ENCODE measurements at regions not wholly inside any gene's neighbourhood (a gene's known extent, or its start where the extent isn't known, plus 50 kb on each side); places are given as distances from the start of the nearest gene placed in this dataset.

- FAIRE-seq (no peak), DNase-seq (ENCODE audit: low spot score) (peak; percentile 39), ATAC-seq (peak; percentile 47; the same call in 2 of the 3 replicates)
- BruUV-seq (replicated peaks) = no TSS peak
- Histone ChIP-seq H3K4me1 (ENCODE audit: insufficient read depth, low read length) (peaks cover 14% of the 10 kb centered on the region), H3K36me3 (replicated peaks in 1 of 2; ENCODE audit: control insufficient read depth in 1 of 2, insufficient read depth in 2 of 2, low read length in 2 of 2) (no peaks in the 10 kb centered on the region), H3K4me2 (ENCODE audit: low read depth, low read length) (no peak overlapping the region), H3K27me3 (ENCODE audit: control insufficient read depth in 1 of 2, insufficient read depth in 2 of 2, low read length in 2 of 2) (no peaks in the 10 kb centered on the region), H4K20me1 (ENCODE audit: insufficient read depth, low read length) (no peaks in the 10 kb centered on the region), H3K9ac (ENCODE audit: insufficient read depth, low read depth, low read length) (no peak overlapping the region), H2AFZ (ENCODE audit: low read length) (no peak overlapping the region), H3K79me2 (ENCODE audit: insufficient read depth, low read length) (no peaks in the 10 kb centered on the region), H3K4me3 (replicated peaks in 1 of 3; ENCODE audit: insufficient read depth in 1 of 3, low read depth in 2 of 3, low read length in 3 of 3) (no peak overlapping the region), H3K9me3 (ENCODE audit: low read length) (peaks cover 21% of the 10 kb centered on the region), H3K27ac (ENCODE audit: extremely low read length, insufficient read depth, low read length) (no peak overlapping the region)
- POLR2A ChIA-PET = no interaction called here
- no peak for TF ChIP-seq ZMYM3 (CRISPR knock-in tag; IDR thresholded peaks at IDR 0.05)
- 0 out of 2 replicates have a peak, but pooled peaks have one; percentile 12 for TF ChIP-seq ARID5B (CRISPR knock-in tag; IDR thresholded peaks at IDR 0.05)
- TF ChIP-seq ZNF253 (CRISPR knock-in tag; IDR thresholded peaks at IDR 0.05; ENCODE audit: borderline replicate concordance) = peak; percentile 95
- 0 out of 2 replicates have a peak, but pooled peaks have one; percentile 18 for TF ChIP-seq TCF7 (IDR thresholded peaks at IDR 0.05; ENCODE audit: low read depth)
- TF ChIP-seq SALL1 (CRISPR knock-in tag; IDR thresholded peaks at IDR 0.05) = no peak
- TF ChIP-seq ZNF784 (CRISPR knock-in tag; IDR thresholded peaks at IDR 0.05; ENCODE audit: borderline replicate concordance) = no peak
- no peak for TF ChIP-seq TFAP4 (IDR thresholded peaks at IDR 0.05; ENCODE audit: borderline replicate concordance, low read depth)
- no peak for TF ChIP-seq KAT7 (CRISPR knock-in tag; IDR thresholded peaks at IDR 0.05; ENCODE audit: borderline replicate concordance)
- in situ Hi-C loops (cut with HindIII; ENCODE audit: extremely low pct_ligation_motif_present, low pct_unique_long_range_greater_than_20kb) = loop anchor here (25.0 kb wide), 1 partner anchor 395 kb away; the partner anchor contains the start of gene DMRT3
- CTCF ChIA-PET (ENCODE audit: low intra/inter-chr PET ratio, low total read pairs) = no interaction called here
- WGBS (ENCODE audit: low lambda C conversion rate) = 47% methylated on average over 9 of the region's 9 CpGs
- intact Hi-C loops (cut with micrococcal nuclease; ENCODE audit: unreplicated experiment) = no loop called here
Measured at GRCh38 chr9:592225-592624, 249.3 kb upstream of the DMRT1 start.

All from HepG2 (cell line).